Central memory CD8-positive, alpha-beta T cell (primary cell): ENCODE measurements at regions not wholly inside any gene's neighbourhood (a gene's known extent, or its start where the extent isn't known, plus 50 kb on each side); places are given as distances from the start of the nearest gene placed in this dataset.
"Not testable (repeated sequence)": the region's sequence is repeated elsewhere in the genome, so short reads cannot be mapped to it uniquely, and the experiment has no call there.

Source experiments
- ATAC-seq: fragments of 150-1000 bp; cut with Tn5 transposase; replicated peaks from 2 replicates; pipeline ENCODE4 v1.10.0; 2022; ENCODE audit warnings: mild to moderate bottlenecking, moderate FRiP score, moderate number of reproducible peaks; ENCODE audit not compliant: poor library complexity, severe bottlenecking; ENCODE audit errors: extremely low read depth
- DNase-seq, 2 donors: peaks; one replicate each; pipeline ENCODE4 v3.0.0; 2021; ENCODE audit warnings: low spot score in 2 of 2
- H3K27ac Mint-ChIP-seq: one replicate; pipeline ENCODE4 v1.8.0; 2022; ENCODE audit warnings: low read depth, mild to moderate bottlenecking, moderate library complexity, mixed read lengths
- H3K27me3 Mint-ChIP-seq: one replicate; pipeline ENCODE4 v1.8.0; 2022; ENCODE audit warnings: mixed read lengths
- H3K36me3 Mint-ChIP-seq: one replicate; pipeline ENCODE4 v1.8.0; 2022; ENCODE audit warnings: mild to moderate bottlenecking, moderate library complexity, mixed read lengths; ENCODE audit not compliant: insufficient read depth
- H3K4me1 Mint-ChIP-seq: one replicate; pipeline ENCODE4 v1.8.0; 2022; ENCODE audit warnings: mixed read lengths
- H3K4me3 Mint-ChIP-seq: one replicate; pipeline ENCODE4 v1.8.0; 2022; ENCODE audit warnings: mild to moderate bottlenecking, moderate library complexity, mixed read lengths
- H3K9me3 Mint-ChIP-seq: one replicate; pipeline ENCODE4 v1.8.0; 2022; ENCODE audit warnings: mixed read lengths

DNA sequence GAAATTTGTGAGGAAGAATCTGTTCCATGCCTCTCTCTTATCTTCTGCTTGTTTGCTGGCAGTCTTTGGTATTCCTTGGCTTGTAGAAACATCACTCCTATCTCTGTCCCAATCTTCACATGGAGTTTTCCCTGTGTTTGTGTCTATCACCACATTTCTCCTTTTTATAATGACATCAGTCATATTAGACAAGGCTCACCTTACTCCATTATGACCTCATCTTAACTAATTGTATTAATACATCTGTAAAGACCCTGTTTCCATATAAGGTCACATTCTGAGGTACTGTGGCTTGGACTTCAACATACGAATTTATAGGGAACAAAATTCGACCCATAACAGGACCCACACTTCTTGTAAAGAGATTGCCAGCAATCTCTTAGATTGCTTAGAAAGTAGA lies 72.3 kb upstream of the POGK start:
- Mint-ChIP-seq H3K4me1 (no peaks in the 10 kb centered on the region), H3K27me3 (peaks cover 24% of the 10 kb centered on the region), H3K9me3 (peaks cover 13% of the 10 kb centered on the region), H3K27ac (no peak overlapping the region), H3K36me3 (no peaks in the 10 kb centered on the region), H3K4me3 (no peak overlapping the region)
- DNase-seq (no peak), ATAC-seq (no peak)

DNA sequence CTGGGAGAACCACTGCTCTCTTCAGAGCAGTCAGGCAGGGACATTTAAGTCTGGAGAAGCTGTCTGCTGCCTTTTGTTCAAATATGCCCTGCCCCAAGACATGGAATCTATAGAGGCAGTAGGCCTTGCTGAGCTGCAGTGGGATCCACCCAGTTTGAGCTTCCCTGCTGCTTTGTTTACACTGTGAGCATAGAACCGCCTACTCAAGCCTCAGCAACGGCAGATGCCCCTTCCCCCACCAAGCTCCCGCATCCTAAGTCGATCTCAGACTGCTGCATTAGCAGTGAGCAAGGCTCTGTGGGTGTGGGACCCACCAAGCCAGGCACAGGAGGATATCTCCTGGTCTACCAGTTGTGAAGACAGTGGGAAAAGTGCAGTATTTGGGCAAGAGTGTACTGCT lies 54.6 kb upstream of the POGK start:
- peaks cover 84% of the 10 kb centered on the region for H3K27me3 Mint-ChIP-seq
- not testable (repeated sequence) for H3K36me3 Mint-ChIP-seq, DNase-seq, H3K27ac Mint-ChIP-seq, ATAC-seq, H3K9me3 Mint-ChIP-seq, H3K4me3 Mint-ChIP-seq, H3K4me1 Mint-ChIP-seq

DNA sequence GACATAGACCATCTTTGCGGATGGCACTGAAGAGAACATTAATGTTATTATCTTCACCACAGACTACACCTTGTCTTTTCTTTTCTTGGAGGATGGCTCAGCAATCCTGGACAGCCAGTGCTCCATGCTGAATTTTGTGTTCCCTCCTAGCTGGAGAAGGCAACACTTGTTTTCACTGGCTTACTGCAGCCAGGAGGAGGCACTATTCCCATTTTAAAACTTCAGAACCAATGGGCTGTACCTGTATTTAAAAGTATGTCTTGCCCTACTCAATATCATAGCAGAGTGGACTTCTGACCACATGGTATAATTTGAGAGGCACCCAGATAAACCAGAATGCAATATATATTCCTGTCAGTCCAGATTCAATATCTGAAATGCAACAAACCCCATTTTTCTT lies 53.3 kb upstream of the POGK start:
- H3K4me1 Mint-ChIP-seq, result no peaks in the 10 kb centered on the region
- H3K9me3 Mint-ChIP-seq, result no peaks in the 10 kb centered on the region
- no peaks in the 10 kb centered on the region for H3K36me3 Mint-ChIP-seq
- H3K27ac Mint-ChIP-seq, result no peak overlapping the region
- H3K27me3 Mint-ChIP-seq, result peaks cover 96% of the 10 kb centered on the region
- no peak for DNase-seq
- no peak overlapping the region for H3K4me3 Mint-ChIP-seq
- no peak for ATAC-seq

DNA sequence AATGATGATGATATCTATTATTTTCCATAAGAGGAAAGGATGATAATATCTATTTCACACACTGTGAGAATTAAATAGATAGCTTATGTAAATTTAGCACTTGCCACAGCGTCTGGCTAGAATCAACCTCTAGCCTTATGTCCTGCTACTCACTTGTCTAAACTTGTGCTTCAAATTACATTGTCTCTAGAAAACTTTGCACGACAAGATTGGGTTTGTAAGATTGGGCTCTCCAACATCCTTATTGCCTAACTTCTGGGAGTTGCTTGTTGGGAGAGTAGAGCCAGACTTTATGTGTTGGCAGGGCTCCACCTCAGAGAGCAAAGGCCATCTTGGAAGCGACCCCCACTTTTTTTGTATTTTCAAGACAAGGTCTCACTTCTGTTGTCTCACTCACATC lies 50.0 kb upstream of the POGK start:
- DNase-seq (no peak), ATAC-seq (no peak)
- no peaks in the 10 kb centered on the region for H3K36me3 Mint-ChIP-seq
- H3K4me1 Mint-ChIP-seq, result no peaks in the 10 kb centered on the region
- H3K27me3 Mint-ChIP-seq, result peaks cover 78% of the 10 kb centered on the region
- no peaks in the 10 kb centered on the region for H3K9me3 Mint-ChIP-seq
- H3K27ac Mint-ChIP-seq, result no peak overlapping the region
- H3K4me3 Mint-ChIP-seq, result no peak overlapping the region
